HUDEP-2 (cell line): ENCODE measurements at regions not wholly inside any gene's neighbourhood (a gene's known extent, or its start where the extent isn't known, plus 50 kb on each side); places are given as distances from the start of the nearest gene placed in this dataset.
"Not testable (repeated sequence)": the region's sequence is repeated elsewhere in the genome, so short reads cannot be mapped to it uniquely, and the experiment has no call there.

Experiments
- DNase-seq, 76 experiments: peaks; one replicate each; lab custom pipeline; 2025; ENCODE audit not compliant: unreplicated experiment in 76 of 76; lab: John Stamatoyannopoulos, UW

DNA sequence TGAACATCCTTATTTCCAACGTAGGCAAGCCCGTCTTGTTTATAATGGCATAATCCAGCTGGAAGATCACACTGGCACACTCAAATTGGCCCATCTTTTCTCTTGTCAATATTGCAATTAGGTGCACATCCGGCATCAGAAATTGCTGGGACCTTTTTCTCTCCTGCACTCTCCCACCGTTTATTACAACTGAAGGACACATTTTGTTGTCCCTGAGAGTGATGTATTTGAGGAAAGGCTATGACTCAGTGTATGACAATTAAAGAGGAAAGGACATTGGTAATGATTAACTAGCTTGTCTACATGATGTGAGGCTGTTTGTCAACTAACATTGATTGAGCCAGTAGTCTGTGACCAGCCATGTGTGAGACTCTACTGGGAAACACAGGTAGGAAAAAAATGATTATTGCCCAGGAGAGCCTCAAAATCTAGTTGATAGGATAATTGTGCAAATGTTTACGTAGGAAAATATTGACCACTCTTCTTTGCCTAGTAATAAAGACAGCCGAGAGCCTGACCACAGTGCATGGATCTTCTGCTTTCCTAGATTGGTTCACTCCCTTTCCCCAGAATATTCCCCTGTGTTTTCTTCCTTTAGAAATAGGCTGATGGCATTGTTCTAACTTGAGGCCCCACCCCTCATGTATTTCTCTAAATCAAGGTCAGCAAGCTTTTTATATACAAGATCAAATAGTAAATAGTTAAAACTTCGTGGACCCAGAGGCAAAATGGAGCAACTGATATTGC lies 230.0 kb upstream of the BTBD3 start:
- DNase-seq, result no peak

DNA sequence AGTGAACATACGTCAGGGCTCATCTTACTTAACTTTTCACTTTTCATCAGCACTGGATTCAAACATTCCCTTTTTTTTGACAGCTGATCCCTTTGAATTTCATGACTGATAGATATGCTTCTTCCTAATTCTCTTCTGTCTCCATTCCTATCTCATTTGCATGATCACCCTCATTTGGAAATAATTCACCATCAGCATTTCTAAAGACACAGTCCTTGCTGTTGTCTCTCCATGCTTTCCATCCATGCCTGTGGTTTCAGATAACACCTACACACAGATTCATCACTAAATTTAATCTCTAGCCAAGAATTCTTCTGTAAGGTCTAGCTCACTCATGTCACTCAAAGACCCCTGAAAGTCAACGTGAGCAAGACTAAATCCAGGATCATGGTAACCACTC lies 228.4 kb upstream of the BTBD3 start:
- no peak for DNase-seq

DNA sequence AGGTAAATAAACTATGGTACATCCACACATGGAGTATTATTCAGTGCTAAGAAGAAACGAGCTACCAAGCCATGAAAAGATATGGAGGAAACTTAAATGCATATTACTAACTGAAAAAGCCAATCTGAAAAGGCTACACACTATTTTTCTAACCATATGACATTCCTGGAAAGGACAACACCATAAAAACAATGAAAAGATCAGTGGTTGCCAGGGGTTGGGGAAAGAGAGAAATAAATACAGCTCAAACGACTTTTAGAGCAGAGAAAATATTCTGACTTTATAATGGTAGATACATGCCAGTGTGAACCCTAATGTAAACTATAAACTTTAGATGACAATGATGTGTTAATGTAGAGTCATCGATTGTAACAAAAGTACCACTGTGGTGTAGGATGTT lies 225.9 kb upstream of the BTBD3 start:
- DNase-seq, result no peak

DNA sequence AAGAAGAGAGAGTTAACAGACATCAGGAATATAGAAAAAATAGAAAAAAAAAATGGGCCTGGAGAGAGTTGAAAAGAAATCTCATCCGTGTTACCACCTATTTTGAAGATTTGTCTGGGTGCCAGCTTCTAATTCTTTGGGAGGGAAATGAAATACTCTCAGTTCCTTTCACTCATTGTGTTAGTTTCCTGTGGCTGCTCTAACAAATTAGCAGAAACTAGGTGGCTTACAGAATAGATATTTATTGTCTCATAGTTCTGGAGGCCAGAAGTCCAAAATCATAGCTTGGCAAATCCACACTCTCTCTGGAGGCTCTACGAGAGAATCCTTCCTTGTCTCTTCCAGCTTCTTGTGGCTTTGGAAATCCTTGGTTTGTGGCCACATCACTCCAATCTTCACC lies 225.1 kb upstream of the BTBD3 start:
- no peak for DNase-seq

DNA sequence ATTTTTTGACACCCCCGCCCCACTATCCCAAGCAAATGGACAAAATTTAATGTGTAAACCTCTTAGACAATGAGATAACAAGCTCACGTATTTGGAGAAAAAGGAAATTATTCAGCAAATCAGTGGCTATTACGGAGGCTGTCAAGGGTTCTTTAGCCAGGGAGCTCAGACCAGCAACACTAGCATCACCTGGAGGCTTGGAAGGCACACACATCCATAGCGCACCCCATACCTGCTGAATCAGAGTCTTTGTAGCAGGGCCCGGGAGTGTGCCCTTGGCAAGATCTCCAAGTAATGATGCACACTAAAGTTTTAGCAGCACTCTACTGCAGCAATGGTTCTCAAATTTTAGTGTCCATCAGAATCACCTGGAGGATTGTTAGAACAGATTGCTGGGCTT lies 223.2 kb upstream of the BTBD3 start:
- no peak for DNase-seq

DNA sequence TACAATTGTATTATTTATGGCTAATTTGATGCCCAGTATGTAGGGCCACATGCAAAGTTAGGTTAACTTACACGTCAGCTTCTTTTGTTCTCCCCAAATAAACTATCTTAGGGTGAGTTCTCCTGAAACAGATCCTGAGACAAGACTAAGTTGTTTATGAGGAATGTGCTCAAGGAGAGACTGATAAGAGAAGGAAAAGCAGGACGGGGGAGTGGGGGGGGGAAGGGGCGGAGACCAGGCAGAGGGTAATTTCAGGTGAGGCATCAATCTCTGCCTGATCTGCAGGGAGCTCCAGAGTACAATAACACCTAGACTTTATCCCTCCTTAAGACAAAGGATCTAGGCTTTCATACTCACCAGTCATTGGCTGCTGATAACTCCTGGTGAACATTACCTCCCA lies 220.6 kb upstream of the BTBD3 start:
- DNase-seq, result no peak

DNA sequence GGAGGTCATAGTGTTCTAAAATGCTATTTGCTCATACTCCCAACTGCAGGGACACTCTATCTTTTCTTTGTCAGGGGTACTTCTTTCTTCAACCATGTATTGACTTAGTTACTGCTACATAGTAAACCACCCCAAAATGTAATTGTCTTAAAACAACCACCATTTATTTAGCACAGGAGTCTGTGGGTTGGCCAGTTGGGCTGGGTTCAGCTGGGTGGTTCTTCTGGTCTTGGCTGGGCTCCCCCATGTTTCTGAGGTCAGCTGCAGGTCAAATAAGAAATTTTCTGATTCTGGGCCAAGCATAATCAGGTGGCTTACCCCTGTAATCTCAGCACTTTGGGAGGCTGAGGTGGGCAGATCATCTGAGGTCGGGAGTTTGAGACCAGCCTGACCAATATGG lies 220.0 kb upstream of the BTBD3 start:
- DNase-seq, result no peak

DNA sequence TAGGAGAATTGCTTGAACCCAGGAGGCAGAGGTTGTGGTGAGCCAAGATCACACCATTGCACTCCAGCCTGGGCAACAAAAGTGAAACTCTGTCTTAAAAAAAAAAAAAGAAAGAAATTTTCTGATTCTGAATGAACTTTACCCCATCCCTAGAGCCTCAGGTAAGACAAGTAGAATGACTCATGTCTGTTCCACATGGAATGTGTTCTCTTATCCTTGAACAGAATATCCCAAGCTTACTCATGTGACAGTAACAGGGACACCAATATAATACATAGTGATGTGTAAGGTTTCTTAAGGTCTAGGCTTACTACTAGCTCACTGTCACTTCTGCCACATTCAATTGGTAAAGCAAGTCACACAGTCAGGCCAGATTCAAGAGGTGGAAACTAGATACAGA lies 219.6 kb upstream of the BTBD3 start:
- no peak for DNase-seq

DNA sequence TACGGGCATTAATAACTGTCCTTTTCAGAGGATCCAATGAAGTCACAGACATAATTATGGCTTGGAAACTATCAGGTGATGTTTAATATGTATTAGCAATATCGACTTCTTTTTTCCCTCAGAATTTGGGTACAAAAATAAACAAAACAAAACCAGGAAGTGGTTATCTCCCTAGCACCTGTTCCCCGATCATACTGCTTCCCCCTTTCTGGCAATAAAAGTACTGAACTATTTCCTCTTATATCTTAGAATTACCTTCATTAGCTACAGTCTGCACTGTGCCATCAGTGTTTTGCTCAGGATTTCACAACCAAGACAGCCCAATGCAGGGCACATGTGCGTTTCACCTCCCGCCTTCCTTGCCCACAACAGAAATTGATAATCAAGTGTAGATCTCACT lies 216.9 kb upstream of the BTBD3 start:
- no peak for DNase-seq

DNA sequence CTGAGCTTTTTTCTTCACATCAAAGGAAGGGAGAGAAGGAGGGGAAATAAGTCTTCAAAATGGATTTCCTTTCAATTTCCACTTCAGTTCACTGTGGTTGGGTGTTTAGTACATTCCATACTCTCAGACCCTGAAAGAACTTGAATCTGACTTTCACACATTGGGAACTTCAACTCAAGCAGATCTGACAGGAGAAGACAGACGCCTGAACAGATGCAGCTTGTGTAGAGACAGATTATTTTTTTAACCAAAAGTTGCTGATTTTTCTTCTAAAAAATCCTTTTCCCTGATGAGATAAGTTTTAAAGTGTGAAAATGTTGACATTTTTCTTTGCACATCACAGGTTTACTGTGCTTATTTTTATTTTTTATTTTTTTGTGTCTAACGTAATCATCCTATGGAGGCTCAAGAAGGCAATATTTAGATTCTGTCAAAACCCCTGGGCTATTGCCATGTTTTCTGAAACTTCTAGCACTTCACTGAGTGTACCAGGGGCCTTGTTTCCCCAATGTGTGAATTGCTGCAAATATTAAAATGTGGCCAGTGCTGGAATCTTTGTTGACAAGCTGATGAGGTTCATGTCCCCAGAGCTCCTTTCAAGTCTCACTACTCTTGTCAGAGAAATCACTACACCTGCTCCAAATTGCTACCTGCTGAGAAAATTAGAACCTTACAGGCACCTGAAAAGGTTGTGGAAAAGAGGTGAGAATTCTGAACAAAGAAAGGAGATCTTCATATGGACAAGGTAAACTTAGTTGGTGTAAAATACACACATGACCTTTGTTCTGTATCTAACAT lies 214.8 kb upstream of the BTBD3 start:
- no peak for DNase-seq

DNA sequence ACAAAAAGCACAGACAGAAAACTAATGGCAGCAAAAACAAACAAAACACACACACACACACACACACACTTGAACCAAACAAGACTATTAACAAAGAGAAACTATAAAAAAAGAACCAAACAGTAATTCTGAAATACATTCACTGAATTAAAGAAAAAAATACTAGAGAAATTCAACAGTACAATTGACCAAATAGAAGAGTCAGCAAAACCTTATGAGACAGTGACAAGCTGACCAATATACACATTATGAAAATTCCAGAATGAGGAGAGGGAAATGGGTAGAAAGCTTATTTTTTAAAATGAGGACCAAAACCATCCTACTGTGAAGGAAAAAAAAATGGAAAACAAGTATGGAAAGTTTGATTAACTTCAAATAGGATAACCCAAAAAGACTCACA lies 212.2 kb upstream of the BTBD3 start:
- DNase-seq, result no peak

DNA sequence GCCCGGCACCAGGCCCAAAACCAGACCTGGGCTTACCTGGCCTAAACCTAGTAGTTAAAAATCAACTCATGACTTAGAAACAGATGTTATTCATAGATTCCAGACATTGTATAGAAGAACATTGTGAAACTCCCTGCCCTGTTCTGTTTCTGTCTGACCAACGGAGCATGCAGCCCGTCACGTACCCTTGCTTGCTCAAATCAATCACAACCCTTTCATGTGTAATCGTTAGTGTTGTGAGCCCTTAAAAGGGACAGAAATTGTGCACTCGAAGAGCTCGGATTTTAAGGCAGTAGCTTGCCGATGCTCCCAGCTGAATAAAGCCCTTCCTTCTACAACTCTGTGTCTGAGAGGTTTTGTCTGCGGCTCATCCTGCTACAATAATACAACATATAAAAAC lies 209.5 kb upstream of the BTBD3 start:
- not testable (repeated sequence) for DNase-seq

DNA sequence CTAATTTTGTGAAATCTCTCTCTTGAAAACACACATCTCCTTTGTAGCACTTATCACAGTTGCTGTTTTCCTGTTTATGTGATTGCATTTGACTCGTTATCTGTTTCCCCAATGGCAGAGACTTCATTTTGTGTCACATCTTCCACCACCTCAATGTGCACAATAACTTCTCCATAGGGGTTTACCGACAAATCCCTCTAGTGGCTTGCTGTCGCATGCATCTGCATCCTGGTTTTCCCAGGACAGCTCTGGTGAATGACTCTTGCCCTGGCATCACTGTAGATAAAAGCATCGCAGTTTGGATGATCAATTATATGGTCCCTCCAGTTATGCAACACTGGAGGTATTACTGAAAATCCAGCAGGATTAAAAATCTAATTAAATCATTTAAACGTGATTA lies 206.5 kb upstream of the BTBD3 start:
- no peak for DNase-seq

DNA sequence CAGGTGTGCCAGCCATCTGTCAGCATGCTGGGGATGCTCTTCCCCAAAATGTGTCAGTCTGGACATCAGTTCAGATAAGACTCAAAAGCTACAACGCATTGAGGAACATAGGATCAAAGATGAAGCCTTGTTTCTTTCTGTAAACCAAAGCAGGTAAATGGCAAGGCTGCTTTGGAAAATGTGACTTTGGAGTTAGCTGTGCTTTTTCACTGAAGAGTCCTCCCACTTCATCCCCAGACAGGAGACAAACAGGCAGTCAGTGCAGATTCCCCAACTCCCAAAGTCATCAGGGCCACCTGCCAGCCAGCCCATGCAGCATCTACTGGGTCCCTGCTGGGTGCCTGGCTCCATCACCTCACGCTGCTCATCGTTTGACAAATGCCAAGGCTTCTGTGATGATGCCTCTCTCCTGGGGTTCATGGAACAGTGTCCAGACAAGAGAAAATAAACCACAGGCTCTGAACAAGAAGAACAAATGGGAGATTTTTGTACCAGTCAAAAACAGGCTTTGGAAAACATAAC lies 205.0 kb upstream of the BTBD3 start:
- DNase-seq, result no peak

DNA sequence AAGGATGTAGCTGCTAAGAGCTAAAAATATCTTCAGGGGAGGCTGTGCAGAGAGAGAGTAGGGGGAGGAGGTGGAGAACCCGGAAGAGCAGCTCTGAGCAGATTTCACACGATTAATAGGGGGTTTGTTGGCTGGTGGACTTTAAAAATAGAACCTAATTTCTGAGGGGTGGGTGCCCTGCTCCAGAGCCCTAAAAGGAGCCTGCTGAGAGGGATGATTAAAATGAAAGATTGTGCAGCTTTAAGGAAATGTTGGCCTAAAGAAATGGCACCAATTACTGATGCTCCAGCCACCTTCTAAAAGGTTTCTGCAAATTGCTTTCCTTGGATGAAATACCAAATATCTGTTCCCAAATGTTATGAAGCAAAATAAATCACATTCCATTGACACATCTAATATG lies 202.8 kb upstream of the BTBD3 start:
- no peak for DNase-seq

DNA sequence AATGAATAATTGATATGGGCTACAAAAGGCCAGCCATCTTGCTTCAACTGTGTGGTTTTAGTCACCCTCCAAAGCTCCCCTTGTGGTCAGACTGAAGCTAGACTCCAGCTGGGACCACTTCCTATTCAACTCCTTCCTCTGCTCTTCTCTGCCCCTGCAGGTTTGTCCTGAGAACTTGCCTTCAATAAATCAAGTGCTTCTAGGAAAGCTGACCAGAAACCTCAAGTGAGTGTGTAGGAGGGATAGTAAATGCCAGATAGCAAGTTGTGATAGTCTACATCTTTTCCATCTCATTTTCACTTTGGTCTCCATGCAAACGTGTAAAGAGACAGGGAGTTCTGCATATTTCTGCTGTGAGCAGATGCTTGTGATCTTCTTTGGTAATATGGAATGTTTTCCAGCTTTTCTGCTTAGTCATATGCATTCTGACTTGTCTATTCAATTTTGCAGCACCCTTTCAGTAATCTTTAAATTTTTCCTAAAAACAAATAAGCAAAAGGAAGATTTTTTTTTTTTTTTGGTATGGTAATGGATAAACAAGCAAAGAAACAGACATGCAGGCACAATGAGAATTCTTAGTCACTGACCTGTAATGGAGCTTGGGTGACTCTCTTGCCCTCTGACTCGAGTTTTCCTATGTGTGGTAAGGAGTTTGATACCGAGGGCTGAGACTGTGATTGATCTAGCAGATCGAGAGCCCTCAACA lies 201.3 kb upstream of the BTBD3 start:
- peak in 2 of 76 experiments; percentile 1 to 2 for DNase-seq

DNA sequence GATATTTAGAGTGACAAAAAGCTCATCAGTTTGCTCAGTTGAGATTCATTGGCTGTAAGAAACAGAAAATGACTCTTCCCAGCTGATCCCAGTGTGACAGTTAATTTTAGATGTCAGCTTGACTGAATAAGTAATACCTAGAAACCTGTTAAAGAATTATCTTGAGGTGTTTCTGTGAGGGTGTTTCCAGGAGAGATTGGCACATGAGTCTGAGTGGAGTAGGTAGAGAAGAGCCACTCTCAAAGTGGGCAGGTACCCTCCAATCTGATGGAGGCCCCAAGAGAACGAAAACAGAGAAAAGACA lies 200.8 kb upstream of the BTBD3 start:
- DNase-seq, result no peak

DNA sequence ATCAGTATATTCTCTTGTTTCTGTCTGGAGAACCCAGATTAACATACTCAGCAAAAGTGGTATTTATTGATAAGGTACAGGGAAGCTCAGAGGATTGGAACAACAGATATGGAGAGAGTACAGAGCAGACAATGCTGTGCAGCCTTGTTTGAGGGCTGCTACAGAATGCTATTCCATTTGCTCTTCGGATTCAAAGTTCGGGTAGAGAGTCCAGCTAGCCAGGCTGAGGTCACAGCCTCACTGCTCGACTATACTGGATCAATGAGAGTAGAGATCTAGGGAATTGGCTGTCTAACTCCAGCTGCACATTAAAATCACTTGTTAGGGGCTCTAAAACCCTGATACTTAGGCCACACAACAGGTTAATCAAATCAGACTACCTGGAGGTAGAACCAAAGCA lies 200.1 kb upstream of the BTBD3 start:
- no peak for DNase-seq

DNA sequence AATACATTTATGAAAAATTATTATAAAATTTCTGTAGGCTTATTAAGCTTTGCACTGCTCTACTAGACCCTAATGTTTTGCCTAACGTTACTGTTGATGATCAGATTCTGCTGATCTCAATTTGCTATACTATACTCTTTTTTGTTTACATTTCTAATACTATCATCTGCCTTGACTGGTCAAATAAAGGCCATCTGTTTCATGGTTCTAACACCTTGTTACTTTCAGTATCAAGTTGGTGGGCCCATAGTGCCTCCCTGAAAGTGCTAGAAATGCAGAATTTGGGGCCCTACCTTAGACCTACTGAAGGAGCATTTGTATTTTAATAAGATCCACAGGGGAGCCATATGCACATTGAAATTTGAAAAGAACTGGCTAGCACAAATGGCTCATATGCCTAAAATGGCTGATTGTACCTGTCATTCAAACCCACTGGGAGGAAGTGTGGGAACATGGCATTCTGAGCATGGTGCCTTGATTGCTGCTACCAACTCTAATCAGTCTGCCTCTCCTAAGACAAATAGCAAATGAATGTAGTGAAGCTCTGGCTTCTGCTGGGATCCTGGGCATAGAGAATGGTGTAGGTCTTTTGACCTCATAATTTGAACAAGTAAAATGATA lies 199.1 kb upstream of the BTBD3 start:
- DNase-seq, result no peak

DNA sequence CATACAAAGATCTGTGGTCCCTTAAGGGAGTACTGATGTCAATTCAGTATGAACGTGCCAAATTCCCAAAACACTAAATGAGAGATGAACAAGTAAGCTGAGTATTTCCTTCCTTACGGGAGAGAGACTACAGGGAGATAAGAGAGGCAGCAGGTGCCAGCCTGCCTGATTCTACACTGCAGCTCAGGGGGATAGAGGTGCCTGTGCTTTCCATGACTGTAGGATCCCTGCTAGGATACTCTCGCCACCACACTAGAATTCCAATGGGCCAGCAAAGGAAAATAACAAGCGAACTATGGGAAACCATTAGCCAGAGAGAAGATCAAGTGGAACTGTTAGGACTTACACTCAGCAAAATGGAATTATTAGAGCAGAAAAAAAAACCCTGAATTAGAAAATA lies 198.5 kb upstream of the BTBD3 start:
- DNase-seq, result no peak

DNA sequence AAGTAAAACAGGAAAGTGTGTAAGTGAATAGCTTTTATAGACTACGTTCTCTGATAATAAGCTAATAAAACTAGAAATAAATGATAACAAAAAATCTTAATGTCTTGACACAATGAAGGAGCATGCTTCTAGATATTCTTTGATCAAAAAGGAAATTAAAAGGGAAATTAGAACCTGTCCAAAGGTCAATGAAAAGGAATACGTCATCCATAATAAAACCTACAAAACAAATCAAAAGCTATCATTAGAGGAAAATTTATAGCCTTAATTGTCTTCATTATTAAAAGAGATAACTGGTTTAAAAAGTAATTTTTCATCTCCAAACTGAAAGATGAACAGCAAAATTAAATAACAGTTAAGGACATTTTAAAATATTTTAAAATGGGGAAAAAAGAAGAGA lies 196.3 kb upstream of the BTBD3 start:
- DNase-seq, result no peak
